ENCODE measurements at regions not wholly inside any gene's neighbourhood (a gene's known extent, or its start where the extent isn't known, plus 50 kb on each side); places are given as distances from the start of the nearest gene placed in this dataset.

- Histone ChIP-seq H3K27me3 (ENCODE audit: low read depth, low read length) (no peaks in the 10 kb centered on the region), H3K36me3 (ENCODE audit: control insufficient read depth in 1 of 2, insufficient read depth in 2 of 2, low read length in 2 of 2) (no peaks in the 10 kb centered on the region), H3K9me3 (ENCODE audit: control insufficient read depth in 1 of 2, low read length in 2 of 2) (no peaks in the 10 kb centered on the region), H3K4me1 (ENCODE audit: control insufficient read depth in 1 of 2, insufficient read depth in 2 of 2, low read length in 2 of 2) (peaks cover 0 to 4% of the 10 kb centered on the region in 2 donors), H3K27ac (ENCODE audit: low read length) (no peak overlapping the region), H3K4me3 (ENCODE audit: low read depth in 1 of 2, low read length in 2 of 2) (no peak overlapping the region)
Observed at GRCh38 chr10:3689871-3690510, 95.0 kb downstream of the KLF6 start.

- H3K4me1 ChIP-seq (ENCODE audit: control insufficient read depth in 1 of 2, insufficient read depth in 2 of 2, low read length in 2 of 2) = peaks cover 0 to 4% of the 10 kb centered on the region in 2 donors
- no peaks in the 10 kb centered on the region for H3K27me3 ChIP-seq (ENCODE audit: low read depth, low read length)
- H3K27ac ChIP-seq (ENCODE audit: low read length) = no peak overlapping the region
Observed at GRCh38 chr10:3687510-3688081, 97.4 kb downstream of the KLF6 start.

GRCh38 chr10:3685384-3685783 is 99.6 kb downstream of the KLF6 start:
- no peak overlapping the region for H3K27ac ChIP-seq (ENCODE audit: low read length)
- H3K36me3 ChIP-seq (ENCODE audit: control insufficient read depth in 1 of 2, insufficient read depth in 2 of 2, low read length in 2 of 2) = no peaks in the 10 kb centered on the region
- no peak overlapping the region for H3K4me3 ChIP-seq (ENCODE audit: low read depth in 1 of 2, low read length in 2 of 2)
- no peaks in the 10 kb centered on the region for H3K4me1 ChIP-seq (ENCODE audit: control insufficient read depth in 1 of 2, insufficient read depth in 2 of 2, low read length in 2 of 2)
- no peaks in the 10 kb centered on the region for H3K27me3 ChIP-seq (ENCODE audit: low read depth, low read length)
- H3K9me3 ChIP-seq (ENCODE audit: control insufficient read depth in 1 of 2, low read length in 2 of 2) = no peaks in the 10 kb centered on the region

More at GRCh38 chr10:3687510-3688081, 97.4 kb downstream of the KLF6 start:
- Histone ChIP-seq H3K4me3 (ENCODE audit: low read depth in 1 of 2, low read length in 2 of 2) (no peak overlapping the region), H3K36me3 (ENCODE audit: control insufficient read depth in 1 of 2, insufficient read depth in 2 of 2, low read length in 2 of 2) (no peaks in the 10 kb centered on the region), H3K9me3 (ENCODE audit: control insufficient read depth in 1 of 2, low read length in 2 of 2) (no peaks in the 10 kb centered on the region)

- no peaks in the 10 kb centered on the region for H3K36me3 ChIP-seq (ENCODE audit: control insufficient read depth in 1 of 2, insufficient read depth in 2 of 2, low read length in 2 of 2)
- no peak overlapping the region for H3K27ac ChIP-seq (ENCODE audit: low read length)
- no peaks in the 10 kb centered on the region for H3K9me3 ChIP-seq (ENCODE audit: control insufficient read depth in 1 of 2, low read length in 2 of 2)
- H3K4me1 ChIP-seq (ENCODE audit: control insufficient read depth in 1 of 2, insufficient read depth in 2 of 2, low read length in 2 of 2) = no peaks in the 10 kb centered on the region
- no peaks in the 10 kb centered on the region for H3K27me3 ChIP-seq (ENCODE audit: low read depth, low read length)
- H3K4me3 ChIP-seq (ENCODE audit: low read depth in 1 of 2, low read length in 2 of 2) = no peak overlapping the region
Observed at GRCh38 chr10:3684891-3685290, 100.1 kb downstream of the KLF6 start.

DNA sequence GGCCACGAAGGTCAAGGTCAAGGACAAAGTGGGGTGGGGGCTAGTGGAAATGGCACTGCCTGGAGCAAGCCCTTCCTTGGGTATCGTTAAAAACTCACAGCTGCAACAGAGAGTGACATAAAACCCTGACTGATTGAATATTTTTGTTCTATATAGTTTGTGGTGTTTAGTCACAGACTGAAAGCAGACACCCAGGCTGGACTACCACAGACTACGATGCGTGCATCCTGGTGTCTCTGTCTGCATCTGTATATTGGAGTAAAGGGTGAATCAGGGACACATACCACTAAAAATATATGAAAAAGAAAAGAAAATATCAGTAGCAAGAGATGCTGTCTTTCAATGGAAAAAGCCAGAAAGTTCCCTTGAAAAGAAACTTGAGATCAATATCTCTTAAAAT is 101.4 kb downstream of the KLF6 start:
- H3K27me3 ChIP-seq (ENCODE audit: low read depth, low read length) = no peaks in the 10 kb centered on the region
- H3K4me3 ChIP-seq (ENCODE audit: low read depth in 1 of 2, low read length in 2 of 2) = no peak overlapping the region
- no peak overlapping the region for H3K27ac ChIP-seq (ENCODE audit: low read length)
- H3K9me3 ChIP-seq (ENCODE audit: control insufficient read depth in 1 of 2, low read length in 2 of 2) = no peaks in the 10 kb centered on the region
- no peaks in the 10 kb centered on the region for H3K4me1 ChIP-seq (ENCODE audit: control insufficient read depth in 1 of 2, insufficient read depth in 2 of 2, low read length in 2 of 2)
- H3K36me3 ChIP-seq (ENCODE audit: control insufficient read depth in 1 of 2, insufficient read depth in 2 of 2, low read length in 2 of 2) = no peaks in the 10 kb centered on the region

- no peak overlapping the region for H3K27ac ChIP-seq (ENCODE audit: low read length)
- H3K27me3 ChIP-seq (ENCODE audit: low read depth, low read length) = no peaks in the 10 kb centered on the region
- H3K36me3 ChIP-seq (ENCODE audit: control insufficient read depth in 1 of 2, insufficient read depth in 2 of 2, low read length in 2 of 2) = no peaks in the 10 kb centered on the region
- no peak overlapping the region for H3K4me3 ChIP-seq (ENCODE audit: low read depth in 1 of 2, low read length in 2 of 2)
- no peaks in the 10 kb centered on the region for H3K9me3 ChIP-seq (ENCODE audit: control insufficient read depth in 1 of 2, low read length in 2 of 2)
- H3K4me1 ChIP-seq (ENCODE audit: control insufficient read depth in 1 of 2, insufficient read depth in 2 of 2, low read length in 2 of 2) = no peaks in the 10 kb centered on the region
Observed at GRCh38 chr10:3682745-3683144, 102.3 kb downstream of the KLF6 start.

- H3K27ac ChIP-seq (ENCODE audit: low read length) = no peak overlapping the region
- H3K4me3 ChIP-seq (ENCODE audit: low read depth in 1 of 2, low read length in 2 of 2) = no peak overlapping the region
- H3K36me3 ChIP-seq (ENCODE audit: control insufficient read depth in 1 of 2, insufficient read depth in 2 of 2, low read length in 2 of 2) = no peaks in the 10 kb centered on the region
- no peaks in the 10 kb centered on the region for H3K9me3 ChIP-seq (ENCODE audit: control insufficient read depth in 1 of 2, low read length in 2 of 2)
- H3K27me3 ChIP-seq (ENCODE audit: low read depth, low read length) = no peaks in the 10 kb centered on the region
- H3K4me1 ChIP-seq (ENCODE audit: control insufficient read depth in 1 of 2, insufficient read depth in 2 of 2, low read length in 2 of 2) = no peaks in the 10 kb centered on the region
Observed at GRCh38 chr10:3681642-3682554, 103.1 kb downstream of the KLF6 start.

- no peaks in the 10 kb centered on the region for H3K27me3 ChIP-seq (ENCODE audit: low read depth, low read length)
- no peak overlapping the region for H3K27ac ChIP-seq (ENCODE audit: low read length)
- H3K4me1 ChIP-seq (ENCODE audit: control insufficient read depth in 1 of 2, insufficient read depth in 2 of 2, low read length in 2 of 2) = no peaks in the 10 kb centered on the region
- no peak overlapping the region for H3K4me3 ChIP-seq (ENCODE audit: low read depth in 1 of 2, low read length in 2 of 2)
- H3K36me3 ChIP-seq (ENCODE audit: control insufficient read depth in 1 of 2, insufficient read depth in 2 of 2, low read length in 2 of 2) = no peaks in the 10 kb centered on the region
- no peaks in the 10 kb centered on the region for H3K9me3 ChIP-seq (ENCODE audit: control insufficient read depth in 1 of 2, low read length in 2 of 2)
Observed at GRCh38 chr10:3679950-3680629, 104.9 kb downstream of the KLF6 start.

GRCh38 chr10:3678629-3679227 is 106.3 kb downstream of the KLF6 start:
- no peaks in the 10 kb centered on the region for H3K4me1 ChIP-seq (ENCODE audit: control insufficient read depth in 1 of 2, insufficient read depth in 2 of 2, low read length in 2 of 2)
- no peaks in the 10 kb centered on the region for H3K36me3 ChIP-seq (ENCODE audit: control insufficient read depth in 1 of 2, insufficient read depth in 2 of 2, low read length in 2 of 2)
- H3K4me3 ChIP-seq (ENCODE audit: low read depth in 1 of 2, low read length in 2 of 2) = no peak overlapping the region
- H3K9me3 ChIP-seq (ENCODE audit: control insufficient read depth in 1 of 2, low read length in 2 of 2) = no peaks in the 10 kb centered on the region
- H3K27ac ChIP-seq (ENCODE audit: low read length) = no peak overlapping the region
- H3K27me3 ChIP-seq (ENCODE audit: low read depth, low read length) = no peaks in the 10 kb centered on the region

GRCh38 chr10:3676564-3676963 is 108.4 kb downstream of the KLF6 start:
- H3K36me3 ChIP-seq (ENCODE audit: control insufficient read depth in 1 of 2, insufficient read depth in 2 of 2, low read length in 2 of 2) = no peaks in the 10 kb centered on the region
- H3K27ac ChIP-seq (ENCODE audit: low read length) = no peak overlapping the region
- no peaks in the 10 kb centered on the region for H3K4me1 ChIP-seq (ENCODE audit: control insufficient read depth in 1 of 2, insufficient read depth in 2 of 2, low read length in 2 of 2)
- no peaks in the 10 kb centered on the region for H3K9me3 ChIP-seq (ENCODE audit: control insufficient read depth in 1 of 2, low read length in 2 of 2)
- H3K4me3 ChIP-seq (ENCODE audit: low read depth in 1 of 2, low read length in 2 of 2) = no peak overlapping the region
- H3K27me3 ChIP-seq (ENCODE audit: low read depth, low read length) = no peaks in the 10 kb centered on the region

- no peak overlapping the region for H3K27ac ChIP-seq (ENCODE audit: low read length)
- no peaks in the 10 kb centered on the region for H3K4me1 ChIP-seq (ENCODE audit: control insufficient read depth in 1 of 2, insufficient read depth in 2 of 2, low read length in 2 of 2)
- no peaks in the 10 kb centered on the region for H3K36me3 ChIP-seq (ENCODE audit: control insufficient read depth in 1 of 2, insufficient read depth in 2 of 2, low read length in 2 of 2)
- no peaks in the 10 kb centered on the region for H3K27me3 ChIP-seq (ENCODE audit: low read depth, low read length)
- no peaks in the 10 kb centered on the region for H3K9me3 ChIP-seq (ENCODE audit: control insufficient read depth in 1 of 2, low read length in 2 of 2)
- no peak overlapping the region for H3K4me3 ChIP-seq (ENCODE audit: low read depth in 1 of 2, low read length in 2 of 2)
Observed at GRCh38 chr10:3672220-3672619, 112.8 kb downstream of the KLF6 start.
